GM23338 (cell line): ENCODE measurements at regions not wholly inside any gene's neighbourhood (a gene's known extent, or its start where the extent isn't known, plus 50 kb on each side); places are given as distances from the start of the nearest gene placed in this dataset.

Experiments
- ATAC-seq: fragments of 200-7000 bp; cut with Tn5 transposase; 3 replicates; pipeline ENCODE4 v1.9.1; 2020
- DNase-seq: peaks from one replicate; pipeline ENCODE4 v3.0.0-alpha.2; 2015; ENCODE audit warnings: low spot score
- H2AFZ ChIP-seq: fragments of 200-600 bp; sonication (generic); 2 replicates; pipeline ENCODE4 v1.8.0; 2016; ENCODE audit warnings: antibody characterized with exemption, mild to moderate bottlenecking, moderate library complexity
- H3F3A ChIP-seq: fragments of 200-600 bp; sonication (generic); replicated peaks from 2 replicates; pipeline ENCODE4 v1.8.0; 2017; ENCODE audit warnings: antibody characterized with exemption, mixed run types, low read depth
- H3K27ac ChIP-seq: fragments of 200-600 bp; sonication (generic); 2 replicates; pipeline ENCODE4 v1.6.1; 2016; ENCODE audit warnings: low read depth
- H3K27me3 ChIP-seq: fragments of 200-600 bp; sonication (generic); 2 replicates; pipeline ENCODE4 v1.8.0; 2016; ENCODE audit warnings: mild to moderate bottlenecking, mixed run types, moderate library complexity; ENCODE audit not compliant: insufficient read depth
- H3K36me3 ChIP-seq: fragments of 200-600 bp; sonication (generic); 2 replicates; pipeline ENCODE4 v1.8.0; 2016; ENCODE audit warnings: mild to moderate bottlenecking; ENCODE audit not compliant: insufficient read depth
- H3K4me1 ChIP-seq: fragments of 200-600 bp; sonication (generic); 2 replicates; pipeline ENCODE4 v1.8.0; 2016; ENCODE audit warnings: mild to moderate bottlenecking, moderate library complexity; ENCODE audit not compliant: insufficient read depth
- H3K4me2 ChIP-seq: fragments of 200-600 bp; sonication (generic); 2 replicates; pipeline ENCODE4 v1.7.1; 2017; ENCODE audit warnings: mixed run types
- H3K4me3 ChIP-seq: fragments of 200-600 bp; sonication (generic); 2 replicates; pipeline ENCODE4 v1.6.1; 2016; ENCODE audit warnings: mixed run types
- H3K79me2 ChIP-seq: fragments of 200-600 bp; sonication (generic); replicated peaks from 2 replicates; pipeline ENCODE4 v1.8.0; 2017; ENCODE audit warnings: mild to moderate bottlenecking; ENCODE audit not compliant: insufficient read depth
- H3K9me2 ChIP-seq: fragments of 200-600 bp; sonication (generic); 2 replicates; pipeline ENCODE4 v1.8.0; 2017; ENCODE audit not compliant: insufficient read depth
- H4K20me1 ChIP-seq: fragments of 200-600 bp; sonication (generic); replicated peaks from 2 replicates; pipeline ENCODE4 v1.8.0; 2017; ENCODE audit warnings: mild to moderate bottlenecking; ENCODE audit not compliant: insufficient read depth
- H3K27ac Mint-ChIP-seq: 2 replicates; pipeline ENCODE4 v1.8.0; 2020; ENCODE audit warnings: inconsistent platforms, mild to moderate bottlenecking, moderate library complexity, mixed read lengths
- H3K27me3 Mint-ChIP-seq: 3 replicates; pipeline ENCODE4 v1.8.0; 2022; ENCODE audit warnings: low read depth, mild to moderate bottlenecking, moderate library complexity, mixed read lengths, inconsistent platforms; ENCODE audit not compliant: insufficient read depth, poor library complexity
- H3K36me3 Mint-ChIP-seq: 3 replicates; pipeline ENCODE4 v1.8.0; 2021; ENCODE audit warnings: low read depth, mild to moderate bottlenecking, inconsistent platforms, moderate library complexity, mixed read lengths
- H3K4me1 Mint-ChIP-seq: 3 replicates; pipeline ENCODE4 v1.8.0; 2020; ENCODE audit warnings: mild to moderate bottlenecking, inconsistent platforms, mixed read lengths
- H3K4me3 Mint-ChIP-seq: 3 replicates; pipeline ENCODE4 v1.8.0; 2021; ENCODE audit warnings: moderate library complexity, mild to moderate bottlenecking, inconsistent platforms, mixed read lengths
- H3K9me3 Mint-ChIP-seq: 3 replicates; pipeline ENCODE4 v1.8.0; 2020; ENCODE audit warnings: moderate library complexity, mild to moderate bottlenecking, inconsistent platforms, mixed read lengths
- CREB1 ChIP-seq: fragments of 250-450 bp; sonication (Bioruptor Pico); IDR thresholded peaks from 2 replicates; pipeline ENCODE4 v1.5.0; 2020; ENCODE audit warnings: low read depth, mild to moderate bottlenecking, moderate library complexity
- NANOG ChIP-seq: IDR thresholded peaks from 2 replicates; pipeline ENCODE4 v1.6.1; 2016; ENCODE audit warnings: antibody characterized with exemption, borderline replicate concordance
- POLR2AphosphoS5 ChIP-seq: IDR thresholded peaks from 2 replicates; pipeline ENCODE4 v1.6.1; 2016; ENCODE audit warnings: antibody characterized with exemption, low read depth
- ZNF331 ChIP-seq: fragments of 250-450 bp; sonication (Bioruptor Pico); IDR thresholded peaks from 2 replicates; pipeline ENCODE4 v1.5.0; 2020; ENCODE audit warnings: low read depth, mild to moderate bottlenecking, moderate library complexity
- TF ChIP-seq, protein P1 (sequence below): fragments of 250-450 bp; sonication (Bioruptor Pico); IDR thresholded peaks from 2 replicates; pipeline ENCODE4 v1.5.0; 2020; ENCODE audit warnings: mild to moderate bottlenecking, moderate library complexity
- TF ChIP-seq, protein P2 (sequence below): IDR thresholded peaks from one replicate; pipeline ENCODE4 v1.6.1; 2018; ENCODE audit warnings: antibody characterized with exemption; ENCODE audit not compliant: unreplicated experiment

- TF ChIP-seq, protein P1, sequence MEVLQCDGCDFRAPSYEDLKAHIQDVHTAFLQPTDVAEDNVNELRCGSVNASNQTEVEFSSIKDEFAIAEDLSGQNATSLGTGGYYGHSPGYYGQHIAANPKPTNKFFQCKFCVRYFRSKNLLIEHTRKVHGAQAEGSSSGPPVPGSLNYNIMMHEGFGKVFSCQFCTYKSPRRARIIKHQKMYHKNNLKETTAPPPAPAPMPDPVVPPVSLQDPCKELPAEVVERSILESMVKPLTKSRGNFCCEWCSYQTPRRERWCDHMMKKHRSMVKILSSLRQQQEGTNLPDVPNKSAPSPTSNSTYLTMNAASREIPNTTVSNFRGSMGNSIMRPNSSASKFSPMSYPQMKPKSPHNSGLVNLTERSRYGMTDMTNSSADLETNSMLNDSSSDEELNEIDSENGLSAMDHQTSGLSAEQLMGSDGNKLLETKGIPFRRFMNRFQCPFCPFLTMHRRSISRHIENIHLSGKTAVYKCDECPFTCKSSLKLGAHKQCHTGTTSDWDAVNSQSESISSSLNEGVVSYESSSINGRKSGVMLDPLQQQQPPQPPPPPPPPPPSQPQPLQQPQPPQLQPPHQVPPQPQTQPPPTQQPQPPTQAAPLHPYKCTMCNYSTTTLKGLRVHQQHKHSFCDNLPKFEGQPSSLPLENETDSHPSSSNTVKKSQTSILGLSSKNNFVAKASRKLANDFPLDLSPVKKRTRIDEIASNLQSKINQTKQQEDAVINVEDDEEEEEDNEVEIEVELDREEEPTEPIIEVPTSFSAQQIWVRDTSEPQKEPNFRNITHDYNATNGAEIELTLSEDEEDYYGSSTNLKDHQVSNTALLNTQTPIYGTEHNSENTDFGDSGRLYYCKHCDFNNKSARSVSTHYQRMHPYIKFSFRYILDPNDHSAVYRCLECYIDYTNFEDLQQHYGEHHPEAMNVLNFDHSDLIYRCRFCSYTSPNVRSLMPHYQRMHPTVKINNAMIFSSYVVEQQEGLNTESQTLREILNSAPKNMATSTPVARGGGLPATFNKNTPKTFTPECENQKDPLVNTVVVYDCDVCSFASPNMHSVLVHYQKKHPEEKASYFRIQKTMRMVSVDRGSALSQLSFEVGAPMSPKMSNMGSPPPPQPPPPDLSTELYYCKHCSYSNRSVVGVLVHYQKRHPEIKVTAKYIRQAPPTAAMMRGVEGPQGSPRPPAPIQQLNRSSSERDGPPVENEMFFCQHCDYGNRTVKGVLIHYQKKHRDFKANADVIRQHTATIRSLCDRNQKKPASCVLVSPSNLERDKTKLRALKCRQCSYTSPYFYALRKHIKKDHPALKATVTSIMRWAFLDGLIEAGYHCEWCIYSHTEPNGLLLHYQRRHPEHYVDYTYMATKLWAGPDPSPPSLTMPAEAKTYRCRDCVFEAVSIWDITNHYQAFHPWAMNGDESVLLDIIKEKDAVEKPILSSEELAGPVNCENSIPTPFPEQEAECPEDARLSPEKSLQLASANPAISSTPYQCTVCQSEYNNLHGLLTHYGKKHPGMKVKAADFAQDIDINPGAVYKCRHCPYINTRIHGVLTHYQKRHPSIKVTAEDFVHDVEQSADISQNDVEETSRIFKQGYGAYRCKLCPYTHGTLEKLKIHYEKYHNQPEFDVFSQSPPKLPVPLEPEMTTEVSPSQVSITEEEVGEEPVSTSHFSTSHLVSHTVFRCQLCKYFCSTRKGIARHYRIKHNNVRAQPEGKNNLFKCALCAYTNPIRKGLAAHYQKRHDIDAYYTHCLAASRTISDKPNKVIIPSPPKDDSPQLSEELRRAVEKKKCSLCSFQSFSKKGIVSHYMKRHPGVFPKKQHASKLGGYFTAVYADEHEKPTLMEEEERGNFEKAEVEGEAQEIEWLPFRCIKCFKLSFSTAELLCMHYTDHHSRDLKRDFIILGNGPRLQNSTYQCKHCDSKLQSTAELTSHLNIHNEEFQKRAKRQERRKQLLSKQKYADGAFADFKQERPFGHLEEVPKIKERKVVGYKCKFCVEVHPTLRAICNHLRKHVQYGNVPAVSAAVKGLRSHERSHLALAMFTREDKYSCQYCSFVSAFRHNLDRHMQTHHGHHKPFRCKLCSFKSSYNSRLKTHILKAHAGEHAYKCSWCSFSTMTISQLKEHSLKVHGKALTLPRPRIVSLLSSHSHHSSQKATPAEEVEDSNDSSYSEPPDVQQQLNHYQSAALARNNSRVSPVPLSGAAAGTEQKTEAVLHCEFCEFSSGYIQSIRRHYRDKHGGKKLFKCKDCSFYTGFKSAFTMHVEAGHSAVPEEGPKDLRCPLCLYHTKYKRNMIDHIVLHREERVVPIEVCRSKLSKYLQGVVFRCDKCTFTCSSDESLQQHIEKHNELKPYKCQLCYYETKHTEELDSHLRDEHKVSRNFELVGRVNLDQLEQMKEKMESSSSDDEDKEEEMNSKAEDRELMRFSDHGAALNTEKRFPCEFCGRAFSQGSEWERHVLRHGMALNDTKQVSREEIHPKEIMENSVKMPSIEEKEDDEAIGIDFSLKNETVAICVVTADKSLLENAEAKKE (CRISPR knock-in tag): no peak
- no peak for TF ChIP-seq POLR2AphosphoS5
These were observed 419.4 kb downstream of the CENPC start (continued) for GRCh38 chr4:67125636-67126514.

- Mint-ChIP-seq H3K4me3 (no peak overlapping the region), H3K36me3 (no peaks in the 10 kb centered on the region), H3K27me3 (no peaks in the 10 kb centered on the region), H3K27ac (no peak overlapping the region), H3K9me3 (no peaks in the 10 kb centered on the region), H3K4me1 (peaks cover 3% of the 10 kb centered on the region; the same call in 1 of the 3 replicates)
- DNase-seq: no peak
- Histone ChIP-seq H3F3A (no peaks in the 10 kb centered on the region), H3K4me3 (no peak overlapping the region), H4K20me1 (no peaks in the 10 kb centered on the region), H3K79me2 (no peaks in the 10 kb centered on the region), H3K4me2 (no peak overlapping the region), H3K27ac (no peak overlapping the region), H2AFZ (no peak overlapping the region), H3K9me2 (no peaks in the 10 kb centered on the region), H3K36me3 (no peaks in the 10 kb centered on the region), H3K27me3 (no peaks in the 10 kb centered on the region), H3K4me1 (no peaks in the 10 kb centered on the region)
- ATAC-seq: no peak
- TF ChIP-seq, protein P2, sequence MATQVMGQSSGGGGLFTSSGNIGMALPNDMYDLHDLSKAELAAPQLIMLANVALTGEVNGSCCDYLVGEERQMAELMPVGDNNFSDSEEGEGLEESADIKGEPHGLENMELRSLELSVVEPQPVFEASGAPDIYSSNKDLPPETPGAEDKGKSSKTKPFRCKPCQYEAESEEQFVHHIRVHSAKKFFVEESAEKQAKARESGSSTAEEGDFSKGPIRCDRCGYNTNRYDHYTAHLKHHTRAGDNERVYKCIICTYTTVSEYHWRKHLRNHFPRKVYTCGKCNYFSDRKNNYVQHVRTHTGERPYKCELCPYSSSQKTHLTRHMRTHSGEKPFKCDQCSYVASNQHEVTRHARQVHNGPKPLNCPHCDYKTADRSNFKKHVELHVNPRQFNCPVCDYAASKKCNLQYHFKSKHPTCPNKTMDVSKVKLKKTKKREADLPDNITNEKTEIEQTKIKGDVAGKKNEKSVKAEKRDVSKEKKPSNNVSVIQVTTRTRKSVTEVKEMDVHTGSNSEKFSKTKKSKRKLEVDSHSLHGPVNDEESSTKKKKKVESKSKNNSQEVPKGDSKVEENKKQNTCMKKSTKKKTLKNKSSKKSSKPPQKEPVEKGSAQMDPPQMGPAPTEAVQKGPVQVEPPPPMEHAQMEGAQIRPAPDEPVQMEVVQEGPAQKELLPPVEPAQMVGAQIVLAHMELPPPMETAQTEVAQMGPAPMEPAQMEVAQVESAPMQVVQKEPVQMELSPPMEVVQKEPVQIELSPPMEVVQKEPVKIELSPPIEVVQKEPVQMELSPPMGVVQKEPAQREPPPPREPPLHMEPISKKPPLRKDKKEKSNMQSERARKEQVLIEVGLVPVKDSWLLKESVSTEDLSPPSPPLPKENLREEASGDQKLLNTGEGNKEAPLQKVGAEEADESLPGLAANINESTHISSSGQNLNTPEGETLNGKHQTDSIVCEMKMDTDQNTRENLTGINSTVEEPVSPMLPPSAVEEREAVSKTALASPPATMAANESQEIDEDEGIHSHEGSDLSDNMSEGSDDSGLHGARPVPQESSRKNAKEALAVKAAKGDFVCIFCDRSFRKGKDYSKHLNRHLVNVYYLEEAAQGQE: no peak
- TF ChIP-seq CREB1: no peak
- TF ChIP-seq NANOG: no peak
- TF ChIP-seq ZNF331 (CRISPR knock-in tag): no peak
These were observed 420.6 kb downstream of the CENPC start for GRCh38 chr4:67124716-67125115.
